Stomach (tissue), 8 donors: ENCODE measurements at regions not wholly inside any gene's neighbourhood (a gene's known extent, or its start where the extent isn't known, plus 50 kb on each side); places are given as distances from the start of the nearest gene placed in this dataset.

Source experiments
- DNase-seq, 2 donors: peaks; one replicate each; pipeline versions ENCODE4 v3.0.0 to v3.0.0-alpha.2; 2013 to 2019
- H3K27ac ChIP-seq, 5 donors: fragments of 200-600 bp in 4 of 5; sonication (generic) in 4 of 5; one replicate each; pipeline ENCODE4 v1.5.1; 2013 to 2019; ENCODE audit warnings: mild to moderate bottlenecking in 1 of 5, moderate library complexity in 1 of 5
- H3K27me3 ChIP-seq, 3 donors: fragments of 200-600 bp; sonication (generic); one replicate each; pipeline ENCODE4 v1.5.1; 2017 to 2019; ENCODE audit warnings: mixed run types in 1 of 3
- H3K36me3 ChIP-seq, 4 donors: fragments of 200-600 bp; sonication (generic); 1 replicate in 3 of 4; 2 replicates in 1 of 4; pipeline ENCODE4 v1.5.1; 2016 to 2019
- H3K4me1 ChIP-seq, 4 donors: fragments of 200-600 bp; sonication (generic); one replicate each; pipeline ENCODE4 v1.5.1; 2016 to 2019
- H3K4me3 ChIP-seq, 4 donors: fragments of 200-600 bp; sonication (generic) in 3 of 4; one replicate each; pipeline ENCODE4 v1.5.1; 2016 to 2019; ENCODE audit warnings: mild to moderate bottlenecking in 1 of 4
- H3K9me3 ChIP-seq, 4 donors: fragments of 200-600 bp; sonication (generic); one replicate each; pipeline ENCODE4 v1.5.1; 2016 to 2019
- EP300 ChIP-seq: sonication (generic); formaldehyde crosslinking; IDR thresholded peaks from one replicate; pipeline ENCODE4 v1.6.1; 2017; ENCODE audit warnings: antibody characterized with exemption
- POLR2A ChIP-seq, 4 donors: fragments of 450-650 bp; IDR thresholded peaks; one replicate each; pipeline ENCODE4 v1.6.1; 2016; ENCODE audit warnings: antibody characterized with exemption in 4 of 4, control low read depth in 2 of 4, mild to moderate bottlenecking in 1 of 4, moderate library complexity in 1 of 4
- POLR2AphosphoS5 ChIP-seq, 3 donors: sonication (generic); formaldehyde crosslinking; IDR thresholded peaks; one replicate each; pipeline ENCODE4 v1.6.1; 2016; ENCODE audit warnings: antibody characterized with exemption in 3 of 3
- WGBS, 5 donors: extraction: QIAGEN DNeasy Blood & Tissue Kit in 3 of 5; methylation state at CpG; one replicate each; pipeline versions ENCODE4 v1.1.5 to v1.1.7; 2013 to 2018; 5-methylcytosine and 5-hydroxymethylcytosine counted together
- intact Hi-C: fragments of 100-400 bp; cut with DNase I; formaldehyde crosslinking; loops from one replicate; pipeline ENCODE4 v1.15.1; 2023; ENCODE audit warnings: low total_unique reads
- TF ChIP-seq, protein P1 (sequence below), 7 experiments: fragments of 450-650 bp in 4 of 7; fragments of 200-600 bp in 3 of 7; sonication (generic) in 3 of 7; IDR thresholded peaks; one replicate each; pipeline ENCODE4 v1.5.1; 2016 to 2019; ENCODE audit warnings: antibody characterized with exemption in 7 of 7, control low read depth in 2 of 7, mild to moderate bottlenecking in 1 of 7
- donor health status: healthy with polysubstance abuse.
- donor health status: Bipolar disorder and iron deficiency.
- donor health status: healthy.

DNA sequence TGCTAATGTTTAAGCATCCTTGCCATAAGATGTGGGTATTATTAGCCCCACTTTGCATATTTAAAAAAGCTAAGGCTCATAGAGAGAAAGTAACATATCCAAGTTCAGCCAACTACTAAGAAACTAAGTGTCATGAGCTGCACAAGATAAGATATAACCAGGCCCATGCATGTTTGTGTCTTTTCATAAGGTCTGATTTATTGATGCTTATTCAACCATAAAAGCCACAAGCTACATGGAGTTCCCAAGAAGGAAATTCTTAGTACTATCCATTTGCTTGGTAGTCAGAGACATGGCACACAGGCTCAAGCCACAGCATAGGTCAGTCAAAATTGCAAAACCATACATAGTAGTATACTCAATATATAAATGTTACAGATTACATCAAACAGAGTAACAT is 488.5 kb downstream of the SOX6 start:
- TF ChIP-seq POLR2AphosphoS5 (IDR thresholded peaks at IDR 0.05) (no peak), POLR2A (IDR thresholded peaks at IDR 0.05) (no peak), EP300 (no peak)
- TF ChIP-seq, protein P1, sequence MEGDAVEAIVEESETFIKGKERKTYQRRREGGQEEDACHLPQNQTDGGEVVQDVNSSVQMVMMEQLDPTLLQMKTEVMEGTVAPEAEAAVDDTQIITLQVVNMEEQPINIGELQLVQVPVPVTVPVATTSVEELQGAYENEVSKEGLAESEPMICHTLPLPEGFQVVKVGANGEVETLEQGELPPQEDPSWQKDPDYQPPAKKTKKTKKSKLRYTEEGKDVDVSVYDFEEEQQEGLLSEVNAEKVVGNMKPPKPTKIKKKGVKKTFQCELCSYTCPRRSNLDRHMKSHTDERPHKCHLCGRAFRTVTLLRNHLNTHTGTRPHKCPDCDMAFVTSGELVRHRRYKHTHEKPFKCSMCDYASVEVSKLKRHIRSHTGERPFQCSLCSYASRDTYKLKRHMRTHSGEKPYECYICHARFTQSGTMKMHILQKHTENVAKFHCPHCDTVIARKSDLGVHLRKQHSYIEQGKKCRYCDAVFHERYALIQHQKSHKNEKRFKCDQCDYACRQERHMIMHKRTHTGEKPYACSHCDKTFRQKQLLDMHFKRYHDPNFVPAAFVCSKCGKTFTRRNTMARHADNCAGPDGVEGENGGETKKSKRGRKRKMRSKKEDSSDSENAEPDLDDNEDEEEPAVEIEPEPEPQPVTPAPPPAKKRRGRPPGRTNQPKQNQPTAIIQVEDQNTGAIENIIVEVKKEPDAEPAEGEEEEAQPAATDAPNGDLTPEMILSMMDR (IDR thresholded peaks at IDR 0.05) = no peak
- H3K27me3 ChIP-seq = no peaks in the 10 kb centered on the region
- no peak for DNase-seq
- intact Hi-C loops = no loop called here
- no peaks in the 10 kb centered on the region for H3K9me3 ChIP-seq
- H3K36me3 ChIP-seq = no peaks in the 10 kb centered on the region
- no peaks in the 10 kb centered on the region for H3K4me1 ChIP-seq
- H3K27ac ChIP-seq = no peak overlapping the region
- no peak overlapping the region for H3K4me3 ChIP-seq

DNA sequence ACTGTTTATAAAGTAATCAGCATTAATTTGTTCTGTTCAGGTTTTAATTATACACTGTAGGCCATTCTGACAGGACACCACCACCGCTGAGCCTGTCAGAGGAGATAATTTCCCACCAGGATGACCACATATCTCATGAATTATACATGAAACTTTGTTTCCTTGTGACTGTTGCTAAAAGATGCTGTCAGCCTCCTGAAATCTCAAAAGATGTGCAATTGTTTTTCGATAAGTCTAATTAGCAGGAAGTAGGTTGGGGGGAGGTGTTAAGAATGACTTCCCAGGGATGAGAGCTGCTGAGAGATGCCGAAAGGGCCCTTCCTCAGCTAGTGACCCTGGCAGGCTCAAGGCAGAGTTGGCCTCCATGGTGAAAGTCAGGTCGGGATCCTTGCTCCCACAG is 485.4 kb downstream of the SOX6 start:
- Histone ChIP-seq H3K9me3 (no peaks in the 10 kb centered on the region), H3K27me3 (no peaks in the 10 kb centered on the region), H3K4me1 (no peaks in the 10 kb centered on the region), H3K36me3 (no peaks in the 10 kb centered on the region), H3K4me3 (no peak overlapping the region), H3K27ac (no peak overlapping the region)
- DNase-seq = no peak
- WGBS, 5 donors = 77 to 90% (median 83%) methylated on average over 4 of the region's 4 CpGs
- TF ChIP-seq POLR2A (IDR thresholded peaks at IDR 0.05) (no peak), EP300 (no peak), POLR2AphosphoS5 (IDR thresholded peaks at IDR 0.05) (no peak)
- TF ChIP-seq, protein P1 (IDR thresholded peaks at IDR 0.05) = no peak
- intact Hi-C loops = no loop called here

DNA sequence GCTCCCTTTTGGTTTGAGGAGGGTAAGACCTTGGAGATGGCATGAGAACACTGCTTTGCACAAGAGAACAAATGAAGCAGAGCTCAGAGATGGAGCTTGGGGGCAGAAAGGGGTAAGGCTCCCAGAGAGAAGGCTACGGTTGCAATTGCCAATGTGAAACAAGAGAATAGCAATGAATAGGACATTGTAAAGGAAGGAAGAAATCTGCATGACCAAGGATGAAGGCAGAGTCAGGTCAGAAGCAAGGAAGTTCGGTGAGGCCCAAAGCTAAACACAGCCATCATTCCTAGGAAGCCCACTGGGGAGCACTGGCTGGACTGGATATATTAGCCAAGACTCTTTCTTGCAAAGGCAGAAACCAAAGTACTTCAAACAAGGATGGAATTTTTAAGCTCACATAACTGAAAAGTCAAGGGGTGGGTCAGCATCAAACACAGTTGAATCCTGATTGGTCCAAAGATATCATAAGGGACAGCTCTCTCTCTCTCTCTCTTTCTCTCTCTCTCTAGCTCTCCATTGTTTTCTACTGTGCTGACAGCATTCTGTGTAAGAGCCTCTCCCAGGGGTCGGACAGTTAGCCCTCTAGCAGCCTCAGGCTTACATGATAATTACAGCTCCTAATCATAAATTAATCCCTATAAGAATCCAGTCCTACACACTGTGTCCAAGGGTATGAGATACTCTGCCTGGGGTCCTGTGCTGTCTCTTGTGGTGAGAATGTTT is 484.3 kb downstream of the SOX6 start:
- intact Hi-C loops = no loop called here
- no peaks in the 10 kb centered on the region for H3K36me3 ChIP-seq
- H3K4me1 ChIP-seq = no peaks in the 10 kb centered on the region
- DNase-seq = no peak
- H3K27ac ChIP-seq = no peak overlapping the region
- TF ChIP-seq EP300 (no peak), POLR2A (IDR thresholded peaks at IDR 0.05) (no peak), POLR2AphosphoS5 (IDR thresholded peaks at IDR 0.05) (no peak)
- TF ChIP-seq, protein P1 (IDR thresholded peaks at IDR 0.05) = no peak
- WGBS, 5 donors = 90 to 96% (median 94%) methylated on average over 3 of the region's 3 CpGs
- H3K9me3 ChIP-seq = no peaks in the 10 kb centered on the region
- no peak overlapping the region for H3K4me3 ChIP-seq
- no peaks in the 10 kb centered on the region for H3K27me3 ChIP-seq

DNA sequence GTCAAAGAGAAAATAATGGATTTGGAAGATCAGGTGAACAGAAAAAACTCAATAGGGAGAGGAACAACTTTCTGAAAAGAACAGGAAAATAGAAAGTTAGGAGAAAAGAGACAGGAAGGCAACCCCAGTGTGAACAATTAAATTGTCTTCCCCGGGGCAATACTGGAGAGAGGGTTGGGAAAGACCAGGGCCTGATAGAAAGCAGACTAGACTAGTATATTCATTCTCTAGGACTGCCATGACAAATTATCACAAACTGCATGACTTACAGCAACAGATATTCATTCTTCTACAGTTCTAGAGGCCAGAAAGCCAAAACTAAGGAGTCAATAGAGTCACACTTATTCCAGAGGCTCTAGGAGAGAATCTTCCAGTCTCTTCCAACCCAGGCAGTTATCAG is 482.8 kb downstream of the SOX6 start:
- intact Hi-C loops = no loop called here
- Histone ChIP-seq H3K27ac (no peak overlapping the region), H3K9me3 (no peaks in the 10 kb centered on the region), H3K4me1 (no peaks in the 10 kb centered on the region), H3K27me3 (no peaks in the 10 kb centered on the region), H3K4me3 (no peak overlapping the region), H3K36me3 (no peaks in the 10 kb centered on the region)
- TF ChIP-seq POLR2A (IDR thresholded peaks at IDR 0.05) (no peak), POLR2AphosphoS5 (IDR thresholded peaks at IDR 0.05) (no peak), EP300 (no peak)
- TF ChIP-seq, protein P1 (IDR thresholded peaks at IDR 0.05) = no peak
- DNase-seq = no peak
- WGBS, 5 donors = 78 to 96% (median 81%) methylated on average over 1 of the region's 1 CpG
